HepG2 (cell line): ENCODE measurements at regions not wholly inside any gene's neighbourhood (a gene's known extent, or its start where the extent isn't known, plus 50 kb on each side); places are given as distances from the start of the nearest gene placed in this dataset.

Experiments used
- ATRX ChIP-seq: sonication (generic); formaldehyde crosslinking; IDR thresholded peaks from 2 replicates; pipeline ENCODE4 v1.4.0; 2020; ENCODE audit warnings: missing genetic modification reagents, borderline replicate concordance
- CREB1 ChIP-seq, 2 experiments: fragments of 450-650 bp in 1 of 2; IDR thresholded peaks; 2 replicates each; pipeline ENCODE4 v1.6.1; 2016 to 2017; ENCODE audit warnings: control low read depth in 1 of 2, mild to moderate bottlenecking in 1 of 2, missing compliant biosample characterization in 1 of 2, missing genetic modification characterization in 1 of 2
- ESRRA ChIP-seq: sonication (generic); formaldehyde crosslinking; IDR thresholded peaks from 2 replicates; pipeline ENCODE4 v1.5.1; 2020; ENCODE audit warnings: mild to moderate bottlenecking, low read depth, missing genetic modification reagents
- MXD4 ChIP-seq: IDR thresholded peaks from 2 replicates; pipeline ENCODE4 v1.6.1; 2016; ENCODE audit warnings: mild to moderate bottlenecking, missing biosample characterization, missing genetic modification reagents
- NR2C2 ChIP-seq: sonication (generic); formaldehyde crosslinking; IDR thresholded peaks from 2 replicates; pipeline ENCODE4 v1.4.0; 2020; ENCODE audit warnings: missing genetic modification reagents, mild to moderate bottlenecking, moderate library complexity, borderline replicate concordance
- PHF20 ChIP-seq: sonication (generic); formaldehyde crosslinking; IDR thresholded peaks from 2 replicates; pipeline ENCODE4 v1.5.0; 2020; ENCODE audit warnings: mild to moderate bottlenecking, missing genetic modification reagents
- POLR2G ChIP-seq: fragments of 200-400 bp; formaldehyde crosslinking; IDR thresholded peaks from 2 replicates; pipeline ENCODE4 v1.6.1; 2018; ENCODE audit warnings: mild to moderate bottlenecking, low read depth, low read length, moderate library complexity
- RAD21 ChIP-seq: fragments of 450-650 bp; formaldehyde crosslinking; IDR thresholded peaks from 2 replicates; pipeline ENCODE4 v1.5.0; 2020; ENCODE audit warnings: mild to moderate bottlenecking
- SIX1 ChIP-seq: sonication (generic); formaldehyde crosslinking; IDR thresholded peaks from 2 replicates; pipeline ENCODE4 v1.4.0; 2020; ENCODE audit warnings: missing genetic modification reagents, borderline replicate concordance
- SKI ChIP-seq: fragments of 450-650 bp; IDR thresholded peaks from one replicate; pipeline ENCODE4 v1.6.1; 2018; ENCODE audit warnings: mild to moderate bottlenecking; ENCODE audit not compliant: partially characterized antibody
- THAP11 ChIP-seq: IDR thresholded peaks from 2 replicates; pipeline ENCODE4 v1.6.1; 2016; ENCODE audit warnings: missing biosample characterization, missing genetic modification reagents
- TOE1 ChIP-seq: sonication (generic); formaldehyde crosslinking; IDR thresholded peaks from 2 replicates; pipeline ENCODE4 v1.4.0; 2020; ENCODE audit warnings: mild to moderate bottlenecking, missing genetic modification reagents
- ZBTB20 ChIP-seq: sonication (generic); formaldehyde crosslinking; IDR thresholded peaks from 2 replicates; pipeline ENCODE4 v1.8.1; 2023; ENCODE audit warnings: missing genetic modification reagents, low read depth, mild to moderate bottlenecking, borderline replicate concordance
- ZNF253 ChIP-seq: sonication (generic); formaldehyde crosslinking; IDR thresholded peaks from 2 replicates; pipeline ENCODE4 v1.8.0; 2022; ENCODE audit warnings: mild to moderate bottlenecking, missing genetic modification reagents, borderline replicate concordance
- ZNF335 ChIP-seq: sonication (generic); formaldehyde crosslinking; IDR thresholded peaks from 2 replicates; pipeline ENCODE4 v1.4.0; 2020; ENCODE audit warnings: missing genetic modification reagents
- ZNF383 ChIP-seq: sonication (generic); formaldehyde crosslinking; IDR thresholded peaks from 2 replicates; pipeline ENCODE4 v1.4.0; 2020; ENCODE audit warnings: missing genetic modification reagents, mild to moderate bottlenecking, borderline replicate concordance
- ZSCAN20 ChIP-seq: sonication (generic); formaldehyde crosslinking; IDR thresholded peaks from 2 replicates; pipeline ENCODE4 v1.4.0; 2020; ENCODE audit warnings: missing genetic modification reagents, mild to moderate bottlenecking, borderline replicate concordance
- TF ChIP-seq, protein P1 (sequence below): sonication (generic); formaldehyde crosslinking; IDR thresholded peaks from 2 replicates; pipeline ENCODE4 v1.4.0; 2020; ENCODE audit warnings: missing genetic modification reagents
- TF ChIP-seq, protein P2 (sequence below): sonication (generic); formaldehyde crosslinking; IDR thresholded peaks from 2 replicates; pipeline ENCODE4 v1.4.0; 2020; ENCODE audit warnings: mild to moderate bottlenecking, missing genetic modification reagents
- TF ChIP-seq, protein P3 (sequence below), 2 experiments: sonication (generic) in 1 of 2; formaldehyde crosslinking in 1 of 2; IDR thresholded peaks; 2 replicates each; pipeline versions ENCODE4 v1.5.1 to v1.6.1; 2011 to 2020; ENCODE audit warnings: borderline replicate concordance in 1 of 2, low read depth in 1 of 2, low read length in 1 of 2, mild to moderate bottlenecking in 1 of 2, missing genetic modification reagents in 1 of 2, moderate library complexity in 1 of 2
- TF ChIP-seq, protein P4 (sequence below): IDR thresholded peaks from 2 replicates; pipeline ENCODE4 v1.6.1; 2018; ENCODE audit warnings: missing genetic modification reagents
- TF ChIP-seq, protein P5 (sequence below): IDR thresholded peaks from 2 replicates; pipeline ENCODE4 v1.6.1; 2016; ENCODE audit warnings: mild to moderate bottlenecking, missing biosample characterization, missing genetic modification reagents
- TF ChIP-seq, protein P6 (sequence below): IDR thresholded peaks from 2 replicates; pipeline ENCODE4 v1.6.1; 2016; ENCODE audit warnings: low read depth, borderline replicate concordance

DNA sequence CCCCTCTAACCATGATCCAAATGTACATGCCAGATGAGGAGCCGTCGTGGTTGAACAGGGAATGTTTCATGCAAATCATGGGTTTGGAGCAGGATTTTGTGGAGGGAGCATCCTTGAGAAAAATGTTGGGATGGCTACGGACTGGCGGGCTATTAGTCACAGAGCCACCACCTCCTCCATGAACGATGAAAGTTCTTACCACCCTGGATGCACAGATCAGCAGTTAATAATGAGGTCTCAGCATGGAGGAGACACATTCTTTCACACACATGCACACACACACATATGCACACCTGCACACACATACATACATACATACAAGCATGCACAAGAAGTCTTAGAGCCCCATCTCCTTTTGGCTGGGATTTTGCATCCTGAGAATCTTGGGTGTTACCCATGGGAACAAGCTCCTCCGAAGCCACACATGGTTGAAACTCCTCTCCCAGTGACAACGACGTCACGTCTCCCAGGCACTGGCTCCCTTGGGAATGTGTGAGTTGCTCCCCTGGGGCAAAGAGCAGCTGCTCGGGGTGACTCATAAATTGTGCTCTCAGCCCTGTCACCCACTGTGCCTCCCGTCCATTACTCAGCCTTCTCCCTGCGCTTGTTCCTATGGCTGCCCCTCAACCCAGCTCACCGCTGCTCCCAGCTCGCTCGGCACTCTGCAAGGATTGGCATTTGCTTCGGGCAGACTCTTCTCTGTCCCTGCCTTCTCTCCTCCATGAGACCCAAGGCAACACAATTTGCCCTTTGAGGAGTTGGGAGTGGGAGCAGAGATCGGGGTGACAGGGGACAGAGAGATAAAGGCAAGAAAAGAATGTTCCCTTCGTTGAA is 344.6 kb downstream of the SOX9 start (continued):
- TF ChIP-seq ZBTB20 (CRISPR knock-in tag) (peak; percentile 54; the same call in 1 of the 2 replicates), CREB1 (IDR thresholded peaks at IDR 0.05) (peak; percentile 91), CREB1 (CRISPR knock-in tag; IDR thresholded peaks at IDR 0.05) (peak; percentile 82), ZNF253 (CRISPR knock-in tag) (no peak), THAP11 (0 out of 2 replicates have a peak, but pooled peaks have one; percentile 41), ATRX (no peak), ZNF383 (CRISPR knock-in tag) (no peak), MXD4 (CRISPR knock-in tag) (no peak; the same call in 1 of the 2 replicates), TOE1 (CRISPR knock-in tag) (no peak), POLR2G (peak; percentile 58; the same call in 1 of the 2 replicates), PHF20 (CRISPR knock-in tag) (peak; percentile 28; the same call in 1 of the 2 replicates), SIX1 (CRISPR knock-in tag) (no peak), SKI (peak; percentile 44), NR2C2 (CRISPR knock-in tag) (peak; percentile 29; the same call in 1 of the 2 replicates), ZNF335 (CRISPR knock-in tag) (no peak; the same call in 1 of the 2 replicates), ESRRA (peak; percentile 67; the same call in 1 of the 2 replicates), ZSCAN20 (no peak), RAD21 (CRISPR knock-in tag) (peak; percentile 12; the same call in 1 of the 2 replicates)
- TF ChIP-seq, protein P1, sequence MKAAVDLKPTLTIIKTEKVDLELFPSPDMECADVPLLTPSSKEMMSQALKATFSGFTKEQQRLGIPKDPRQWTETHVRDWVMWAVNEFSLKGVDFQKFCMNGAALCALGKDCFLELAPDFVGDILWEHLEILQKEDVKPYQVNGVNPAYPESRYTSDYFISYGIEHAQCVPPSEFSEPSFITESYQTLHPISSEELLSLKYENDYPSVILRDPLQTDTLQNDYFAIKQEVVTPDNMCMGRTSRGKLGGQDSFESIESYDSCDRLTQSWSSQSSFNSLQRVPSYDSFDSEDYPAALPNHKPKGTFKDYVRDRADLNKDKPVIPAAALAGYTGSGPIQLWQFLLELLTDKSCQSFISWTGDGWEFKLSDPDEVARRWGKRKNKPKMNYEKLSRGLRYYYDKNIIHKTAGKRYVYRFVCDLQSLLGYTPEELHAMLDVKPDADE (CRISPR knock-in tag), result no peak
- TF ChIP-seq, protein P2, sequence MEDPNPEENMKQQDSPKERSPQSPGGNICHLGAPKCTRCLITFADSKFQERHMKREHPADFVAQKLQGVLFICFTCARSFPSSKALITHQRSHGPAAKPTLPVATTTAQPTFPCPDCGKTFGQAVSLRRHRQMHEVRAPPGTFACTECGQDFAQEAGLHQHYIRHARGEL (CRISPR knock-in tag), result peak; percentile 52; the same call in 1 of the 2 replicates
- TF ChIP-seq, protein P3, sequence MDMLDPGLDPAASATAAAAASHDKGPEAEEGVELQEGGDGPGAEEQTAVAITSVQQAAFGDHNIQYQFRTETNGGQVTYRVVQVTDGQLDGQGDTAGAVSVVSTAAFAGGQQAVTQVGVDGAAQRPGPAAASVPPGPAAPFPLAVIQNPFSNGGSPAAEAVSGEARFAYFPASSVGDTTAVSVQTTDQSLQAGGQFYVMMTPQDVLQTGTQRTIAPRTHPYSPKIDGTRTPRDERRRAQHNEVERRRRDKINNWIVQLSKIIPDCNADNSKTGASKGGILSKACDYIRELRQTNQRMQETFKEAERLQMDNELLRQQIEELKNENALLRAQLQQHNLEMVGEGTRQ (IDR thresholded peaks at IDR 0.05; ENCODE audit: low read depth, low read length), result 0 out of 2 replicates have a peak, but pooled peaks have one; percentile 1
- TF ChIP-seq, protein P3 (CRISPR knock-in tag; IDR thresholded peaks at IDR 0.05; ENCODE audit: borderline replicate concordance), result no peak
- TF ChIP-seq, protein P4, sequence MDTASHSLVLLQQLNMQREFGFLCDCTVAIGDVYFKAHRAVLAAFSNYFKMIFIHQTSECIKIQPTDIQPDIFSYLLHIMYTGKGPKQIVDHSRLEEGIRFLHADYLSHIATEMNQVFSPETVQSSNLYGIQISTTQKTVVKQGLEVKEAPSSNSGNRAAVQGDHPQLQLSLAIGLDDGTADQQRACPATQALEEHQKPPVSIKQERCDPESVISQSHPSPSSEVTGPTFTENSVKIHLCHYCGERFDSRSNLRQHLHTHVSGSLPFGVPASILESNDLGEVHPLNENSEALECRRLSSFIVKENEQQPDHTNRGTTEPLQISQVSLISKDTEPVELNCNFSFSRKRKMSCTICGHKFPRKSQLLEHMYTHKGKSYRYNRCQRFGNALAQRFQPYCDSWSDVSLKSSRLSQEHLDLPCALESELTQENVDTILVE, result peak; percentile 49; the same call in 1 of the 2 replicates
- TF ChIP-seq, protein P5, sequence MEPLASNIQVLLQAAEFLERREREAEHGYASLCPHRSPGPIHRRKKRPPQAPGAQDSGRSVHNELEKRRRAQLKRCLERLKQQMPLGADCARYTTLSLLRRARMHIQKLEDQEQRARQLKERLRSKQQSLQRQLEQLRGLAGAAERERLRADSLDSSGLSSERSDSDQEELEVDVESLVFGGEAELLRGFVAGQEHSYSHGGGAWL (CRISPR knock-in tag), result peak; percentile 60; the same call in 1 of the 2 replicates
- TF ChIP-seq, protein P6, sequence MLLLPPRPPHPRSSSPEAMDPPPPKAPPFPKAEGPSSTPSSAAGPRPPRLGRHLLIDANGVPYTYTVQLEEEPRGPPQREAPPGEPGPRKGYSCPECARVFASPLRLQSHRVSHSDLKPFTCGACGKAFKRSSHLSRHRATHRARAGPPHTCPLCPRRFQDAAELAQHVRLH (CRISPR knock-in tag), result 0 out of 2 replicates have a peak, but pooled peaks have one; percentile 56
